ENCODE measurements at regions not wholly inside any gene's neighbourhood (a gene's known extent, or its start where the extent isn't known, plus 50 kb on each side); places are given as distances from the start of the nearest gene placed in this dataset.

DNA sequence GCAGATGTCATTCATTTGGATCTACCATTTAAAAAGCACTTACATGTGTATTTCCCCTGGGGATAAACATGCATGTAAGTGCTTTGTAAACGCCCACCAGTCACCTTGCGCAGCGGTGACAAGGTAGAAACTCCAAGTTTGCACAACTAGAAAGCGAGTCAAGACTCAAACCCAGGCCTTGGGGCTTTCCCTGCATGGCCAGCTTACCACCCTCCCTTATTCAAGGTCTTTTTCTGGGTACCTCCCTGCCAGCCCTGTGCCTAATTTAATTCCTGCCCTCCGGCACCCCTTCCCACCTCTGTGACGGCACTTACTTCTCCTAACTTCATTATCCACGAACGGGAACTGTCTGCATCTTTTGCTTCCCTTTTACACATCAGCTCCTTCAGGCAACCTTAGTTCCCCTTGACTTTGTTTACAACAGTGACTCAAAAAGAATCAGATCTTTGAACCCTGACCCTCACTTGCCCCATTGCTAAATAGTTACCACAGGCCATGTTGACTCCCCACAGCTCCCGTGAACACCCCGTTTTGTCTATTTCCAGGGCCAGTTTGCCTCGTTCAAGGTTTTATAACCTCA, 138.3 kb upstream of the ETS2 start:
- no peaks in the 10 kb centered on the region for H3K4me1 ChIP-seq (ENCODE audit: control insufficient read depth, insufficient read depth, low read length)
- no peaks in the 10 kb centered on the region for H3K36me3 ChIP-seq (ENCODE audit: control insufficient read depth, insufficient read depth, low read length)
- WGBS (ENCODE audit: insufficient coverage, insufficient read length) = no CpG with 5 or more reads among the region's 11 CpGs
- no peaks in the 10 kb centered on the region for H3K27me3 ChIP-seq (ENCODE audit: control insufficient read depth, insufficient read depth, low read length)
- no peak overlapping the region for H3K27ac ChIP-seq (ENCODE audit: low read length)
- H3K4me3 ChIP-seq (ENCODE audit: low read length) = no peak overlapping the region
- no peaks in the 10 kb centered on the region for H3K9me3 ChIP-seq (ENCODE audit: control insufficient read depth, insufficient read depth, low read length)
- DNase-seq (ENCODE audit: low read depth, low spot score) = no peak

DNA sequence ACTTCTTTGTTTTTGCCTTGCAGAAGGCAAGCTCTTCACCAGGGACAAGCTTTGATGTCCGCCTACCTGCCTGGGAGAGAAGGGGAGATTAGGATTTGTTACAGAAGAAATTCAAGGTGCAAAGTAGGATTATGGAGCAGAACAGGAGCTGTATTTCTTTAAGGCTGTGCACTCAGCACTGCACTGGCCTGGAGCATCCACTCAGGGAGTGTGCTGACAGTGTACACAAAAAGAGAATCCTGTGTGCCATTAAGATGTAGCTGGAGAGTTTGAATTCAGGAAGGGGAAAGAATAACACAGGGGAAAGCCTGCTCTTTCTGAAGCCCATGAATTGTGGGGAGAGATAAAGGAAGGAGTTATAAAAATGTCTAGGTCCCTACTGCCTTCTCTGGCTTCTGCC, 137.7 kb upstream of the ETS2 start:
- Histone ChIP-seq H3K27me3 (ENCODE audit: control insufficient read depth, insufficient read depth, low read length) (no peaks in the 10 kb centered on the region), H3K4me3 (ENCODE audit: low read length) (no peak overlapping the region), H3K9me3 (ENCODE audit: control insufficient read depth, insufficient read depth, low read length) (no peaks in the 10 kb centered on the region), H3K27ac (ENCODE audit: low read length) (no peak overlapping the region), H3K4me1 (ENCODE audit: control insufficient read depth, insufficient read depth, low read length) (no peaks in the 10 kb centered on the region), H3K36me3 (ENCODE audit: control insufficient read depth, insufficient read depth, low read length) (no peaks in the 10 kb centered on the region)
- WGBS (ENCODE audit: insufficient coverage, insufficient read length) = no CpG with 5 or more reads among the region's 1 CpG
- no peak for DNase-seq (ENCODE audit: low read depth, low spot score)

DNA sequence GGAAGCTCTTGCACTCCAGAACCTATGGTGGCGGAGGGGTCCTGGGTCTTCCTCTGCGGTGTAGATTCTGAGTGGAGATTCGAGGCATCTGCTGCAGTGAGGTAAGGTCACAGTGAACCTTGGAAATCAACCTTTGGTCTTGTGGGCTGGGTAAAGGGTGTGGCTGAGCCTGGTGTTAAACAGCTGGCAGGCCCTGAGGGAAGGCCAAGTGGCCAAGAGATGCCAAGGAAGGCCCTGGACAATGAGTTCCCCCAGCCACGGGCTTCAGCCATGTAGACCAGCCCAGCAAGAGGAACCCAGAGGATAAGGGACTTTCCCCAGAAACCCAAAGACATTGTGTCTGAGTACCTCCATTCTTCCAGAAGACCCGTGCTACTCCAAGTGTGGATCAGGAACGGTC, 137.2 kb upstream of the ETS2 start:
- no CpG with 5 or more reads among the region's 6 CpGs for WGBS (ENCODE audit: insufficient coverage, insufficient read length)
- no peak for DNase-seq (ENCODE audit: low read depth, low spot score)
- Histone ChIP-seq H3K9me3 (ENCODE audit: control insufficient read depth, insufficient read depth, low read length) (no peaks in the 10 kb centered on the region), H3K27ac (ENCODE audit: low read length) (no peak overlapping the region), H3K4me3 (ENCODE audit: low read length) (no peak overlapping the region), H3K27me3 (ENCODE audit: control insufficient read depth, insufficient read depth, low read length) (no peaks in the 10 kb centered on the region), H3K36me3 (ENCODE audit: control insufficient read depth, insufficient read depth, low read length) (no peaks in the 10 kb centered on the region), H3K4me1 (ENCODE audit: control insufficient read depth, insufficient read depth, low read length) (no peaks in the 10 kb centered on the region)

DNA sequence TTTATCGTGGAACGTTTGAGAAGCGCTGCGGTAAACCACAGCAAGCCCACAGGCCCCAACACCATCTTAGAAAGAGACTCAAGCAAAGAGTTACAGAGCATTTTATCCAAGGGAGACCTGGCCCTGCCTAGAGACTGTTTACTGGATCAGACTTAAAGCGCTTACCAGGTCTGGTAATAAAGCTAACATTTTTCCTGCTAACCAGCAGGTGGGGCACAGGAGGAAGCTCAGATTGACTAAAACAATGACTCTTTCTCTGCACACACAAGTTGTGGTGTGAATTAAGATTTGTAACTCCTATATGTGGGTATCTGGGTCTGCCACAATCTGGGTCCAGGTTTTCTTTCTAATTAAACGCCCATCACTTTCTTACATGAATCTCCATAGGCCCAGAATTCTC, 136.5 kb upstream of the ETS2 start:
- H3K27ac ChIP-seq (ENCODE audit: low read length) = no peak overlapping the region
- H3K4me1 ChIP-seq (ENCODE audit: control insufficient read depth, insufficient read depth, low read length) = no peaks in the 10 kb centered on the region
- DNase-seq (ENCODE audit: low read depth, low spot score) = no peak
- no peak overlapping the region for H3K4me3 ChIP-seq (ENCODE audit: low read length)
- no CpG with 5 or more reads among the region's 6 CpGs for WGBS (ENCODE audit: insufficient coverage, insufficient read length)
- no peaks in the 10 kb centered on the region for H3K9me3 ChIP-seq (ENCODE audit: control insufficient read depth, insufficient read depth, low read length)
- no peaks in the 10 kb centered on the region for H3K36me3 ChIP-seq (ENCODE audit: control insufficient read depth, insufficient read depth, low read length)
- H3K27me3 ChIP-seq (ENCODE audit: control insufficient read depth, insufficient read depth, low read length) = no peaks in the 10 kb centered on the region

DNA sequence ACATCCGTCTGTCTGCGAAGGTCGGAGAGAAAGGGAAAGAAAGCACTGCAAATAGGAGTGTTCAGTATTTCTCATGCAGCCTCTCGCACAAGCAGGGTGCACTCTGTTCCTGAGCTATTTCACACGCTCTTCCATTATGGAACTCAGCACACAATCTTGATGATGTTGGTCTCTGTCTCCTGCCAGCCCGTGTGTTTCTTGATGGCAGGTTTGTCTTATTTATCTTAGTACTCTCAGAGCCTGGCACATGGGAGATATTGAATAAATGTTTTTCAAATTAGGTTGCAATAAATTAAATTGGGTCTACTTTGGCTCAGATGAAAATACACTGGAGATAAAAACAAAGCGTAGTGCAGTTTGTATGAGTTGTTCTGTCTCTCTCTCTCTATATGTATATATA, 134.9 kb upstream of the ETS2 start:
- no peak overlapping the region for H3K4me3 ChIP-seq (ENCODE audit: low read length)
- H3K27ac ChIP-seq (ENCODE audit: low read length) = no peak overlapping the region
- H3K9me3 ChIP-seq (ENCODE audit: control insufficient read depth, insufficient read depth, low read length) = no peaks in the 10 kb centered on the region
- no CpG with 5 or more reads among the region's 7 CpGs for whole genome bisulfite sequencing (ENCODE audit: insufficient coverage, insufficient read length)
- no peaks in the 10 kb centered on the region for H3K27me3 ChIP-seq (ENCODE audit: control insufficient read depth, insufficient read depth, low read length)
- H3K36me3 ChIP-seq (ENCODE audit: control insufficient read depth, insufficient read depth, low read length) = no peaks in the 10 kb centered on the region
- DNase-seq (ENCODE audit: low read depth, low spot score) = no peak
- H3K4me1 ChIP-seq (ENCODE audit: control insufficient read depth, insufficient read depth, low read length) = no peaks in the 10 kb centered on the region

DNA sequence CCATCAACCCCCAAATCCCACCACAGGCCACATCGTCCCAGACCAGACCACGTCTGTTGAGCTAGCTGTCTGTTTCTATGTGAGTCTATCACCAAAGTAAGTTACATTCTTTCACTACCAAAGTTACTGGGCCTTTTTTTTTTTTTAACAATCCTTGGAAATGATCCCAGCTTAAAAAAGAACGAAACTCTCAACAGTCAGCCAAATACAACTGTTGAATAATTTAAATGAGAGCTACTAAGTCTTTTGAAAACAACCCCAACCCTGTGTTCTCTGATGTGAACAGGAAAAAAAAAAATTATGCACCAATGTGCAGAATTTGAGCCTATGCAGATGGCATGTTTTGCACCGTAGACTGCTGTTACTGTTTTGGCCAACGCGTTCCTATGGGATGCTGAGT, 134.0 kb upstream of the ETS2 start:
- no CpG with 5 or more reads among the region's 6 CpGs for WGBS (ENCODE audit: insufficient coverage, insufficient read length)
- no peaks in the 10 kb centered on the region for H3K4me1 ChIP-seq (ENCODE audit: control insufficient read depth, insufficient read depth, low read length)

DNA sequence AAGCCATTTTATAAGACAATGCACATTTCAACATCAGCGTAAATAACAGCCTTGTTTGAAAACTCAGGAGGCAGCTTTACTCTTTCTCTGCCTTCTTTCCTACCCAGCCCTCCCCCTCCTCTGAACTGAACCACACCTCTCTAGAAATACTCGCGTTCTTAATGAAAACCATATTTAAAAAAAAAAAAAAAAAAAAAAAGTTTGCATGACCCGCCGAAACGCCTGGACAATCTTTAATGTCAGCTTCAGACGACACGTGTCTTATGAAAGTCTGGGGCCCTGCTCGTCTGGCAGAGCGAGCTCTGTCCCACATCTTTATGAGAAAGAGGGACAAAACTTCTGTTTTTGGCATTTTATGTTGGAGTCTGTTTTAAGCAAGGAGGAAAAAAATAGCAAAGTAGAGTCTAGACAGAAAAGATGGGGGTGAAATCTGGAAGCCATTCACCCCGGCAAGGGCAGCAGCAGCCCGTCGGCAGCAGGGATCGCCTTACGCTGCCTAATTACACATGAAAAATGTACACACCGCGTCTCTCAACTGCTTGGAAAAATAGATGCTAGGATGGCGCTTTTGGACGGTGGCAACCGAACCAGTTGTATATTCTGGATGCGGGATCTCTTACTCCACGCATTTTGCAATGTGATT, 130.4 kb upstream of the ETS2 start:
- DNase-seq (ENCODE audit: low read depth, low spot score) = no peak
- no peaks in the 10 kb centered on the region for H3K36me3 ChIP-seq (ENCODE audit: control insufficient read depth, insufficient read depth, low read length)
- no peaks in the 10 kb centered on the region for H3K27me3 ChIP-seq (ENCODE audit: control insufficient read depth, insufficient read depth, low read length)
- WGBS (ENCODE audit: insufficient coverage, insufficient read length) = no CpG with 5 or more reads among the region's 22 CpGs
- no peak overlapping the region for H3K4me3 ChIP-seq (ENCODE audit: low read length)
- no peak overlapping the region for H3K27ac ChIP-seq (ENCODE audit: low read length)
- no peaks in the 10 kb centered on the region for H3K4me1 ChIP-seq (ENCODE audit: control insufficient read depth, insufficient read depth, low read length)
- H3K9me3 ChIP-seq (ENCODE audit: control insufficient read depth, insufficient read depth, low read length) = no peaks in the 10 kb centered on the region

More for the DNA sequence above, 134.0 kb upstream of the ETS2 start:
- Histone ChIP-seq H3K27ac (ENCODE audit: low read length) (no peak overlapping the region), H3K9me3 (ENCODE audit: control insufficient read depth, insufficient read depth, low read length) (no peaks in the 10 kb centered on the region), H3K4me3 (ENCODE audit: low read length) (no peak overlapping the region), H3K36me3 (ENCODE audit: control insufficient read depth, insufficient read depth, low read length) (no peaks in the 10 kb centered on the region), H3K27me3 (ENCODE audit: control insufficient read depth, insufficient read depth, low read length) (no peaks in the 10 kb centered on the region)
- DNase-seq (ENCODE audit: low read depth, low spot score) = no peak

DNA sequence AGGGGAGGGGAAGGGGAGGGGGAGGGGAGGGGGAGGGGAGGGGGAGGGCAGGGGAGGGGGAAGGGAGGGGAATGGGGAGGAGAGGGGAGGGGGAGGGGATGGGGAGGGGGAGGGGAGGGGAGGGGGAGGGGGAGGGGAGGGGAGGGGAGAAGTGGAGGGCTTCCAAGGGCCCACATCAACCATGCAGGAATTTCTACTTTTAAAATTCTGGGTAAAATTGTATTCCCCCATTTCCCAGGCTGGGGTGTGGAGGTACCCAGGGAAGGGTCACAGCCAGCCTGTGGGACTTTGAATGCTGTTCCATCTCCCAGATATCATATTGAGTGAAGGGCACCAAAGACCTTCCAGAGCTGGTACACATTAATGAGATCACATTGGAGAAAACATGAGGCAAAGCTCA, 126.9 kb upstream of the ETS2 start:
- Histone ChIP-seq H3K9me3 (ENCODE audit: control insufficient read depth, insufficient read depth, low read length) (no peaks in the 10 kb centered on the region), H3K4me3 (ENCODE audit: low read length) (no peak overlapping the region), H3K36me3 (ENCODE audit: control insufficient read depth, insufficient read depth, low read length) (no peaks in the 10 kb centered on the region), H3K27ac (ENCODE audit: low read length) (no peak overlapping the region), H3K27me3 (ENCODE audit: control insufficient read depth, insufficient read depth, low read length) (no peaks in the 10 kb centered on the region), H3K4me1 (ENCODE audit: control insufficient read depth, insufficient read depth, low read length) (no peaks in the 10 kb centered on the region)
- no peak for DNase-seq (ENCODE audit: low read depth, low spot score)

DNA sequence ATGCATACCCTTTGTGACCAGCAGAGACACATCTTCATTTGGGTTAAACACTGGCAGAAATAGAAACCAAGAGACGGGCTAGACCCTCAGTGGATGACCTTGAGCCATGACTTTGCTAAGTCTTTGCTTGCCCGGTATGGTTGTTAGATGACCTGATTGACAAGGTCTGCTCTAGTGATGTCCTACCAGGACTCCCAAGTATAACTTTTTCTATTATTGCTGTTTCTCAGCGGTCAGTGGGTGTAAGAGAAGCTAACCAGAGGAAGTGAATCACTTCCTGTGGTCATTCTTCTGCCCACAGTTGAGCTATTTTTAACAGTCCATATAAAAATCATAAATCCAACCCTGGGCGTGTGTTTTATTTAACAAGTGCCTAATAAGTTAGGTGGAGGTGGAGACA, 126.2 kb upstream of the ETS2 start:
- no peaks in the 10 kb centered on the region for H3K27me3 ChIP-seq (ENCODE audit: control insufficient read depth, insufficient read depth, low read length)
- no peaks in the 10 kb centered on the region for H3K4me1 ChIP-seq (ENCODE audit: control insufficient read depth, insufficient read depth, low read length)
- no peak overlapping the region for H3K4me3 ChIP-seq (ENCODE audit: low read length)
- no peak overlapping the region for H3K27ac ChIP-seq (ENCODE audit: low read length)
- H3K36me3 ChIP-seq (ENCODE audit: control insufficient read depth, insufficient read depth, low read length) = no peaks in the 10 kb centered on the region
- no CpG with 5 or more reads among the region's 4 CpGs for WGBS (ENCODE audit: insufficient coverage, insufficient read length)
- H3K9me3 ChIP-seq (ENCODE audit: control insufficient read depth, insufficient read depth, low read length) = no peaks in the 10 kb centered on the region
- no peak for DNase-seq (ENCODE audit: low read depth, low spot score)

DNA sequence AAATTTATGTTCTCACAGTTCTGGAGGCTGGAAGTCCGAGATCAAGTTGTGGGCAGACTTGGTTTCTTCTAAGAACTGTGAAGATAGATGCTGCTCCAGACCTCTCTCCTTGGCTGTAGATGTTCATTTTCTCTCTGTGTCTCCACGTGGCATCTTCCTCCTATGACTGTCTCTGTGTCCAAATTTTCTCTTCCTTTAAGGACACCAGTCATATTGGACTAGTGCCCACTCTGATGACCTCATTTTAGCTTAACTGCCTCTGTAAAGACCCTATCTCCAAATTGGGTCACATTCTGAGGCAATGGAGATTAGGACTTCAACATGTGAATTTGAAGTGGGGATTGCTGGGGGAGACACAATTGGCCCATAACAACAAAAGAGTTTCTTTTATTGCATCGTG, 125.3 kb upstream of the ETS2 start:
- no peak overlapping the region for H3K27ac ChIP-seq (ENCODE audit: low read length)
- no peaks in the 10 kb centered on the region for H3K36me3 ChIP-seq (ENCODE audit: control insufficient read depth, insufficient read depth, low read length)
- no peak for DNase-seq (ENCODE audit: low read depth, low spot score)
- H3K9me3 ChIP-seq (ENCODE audit: control insufficient read depth, insufficient read depth, low read length) = no peaks in the 10 kb centered on the region
- no CpG with 5 or more reads among the region's 3 CpGs for WGBS (ENCODE audit: insufficient coverage, insufficient read length)
- no peaks in the 10 kb centered on the region for H3K4me1 ChIP-seq (ENCODE audit: control insufficient read depth, insufficient read depth, low read length)
- H3K27me3 ChIP-seq (ENCODE audit: control insufficient read depth, insufficient read depth, low read length) = no peaks in the 10 kb centered on the region
- no peak overlapping the region for H3K4me3 ChIP-seq (ENCODE audit: low read length)

DNA sequence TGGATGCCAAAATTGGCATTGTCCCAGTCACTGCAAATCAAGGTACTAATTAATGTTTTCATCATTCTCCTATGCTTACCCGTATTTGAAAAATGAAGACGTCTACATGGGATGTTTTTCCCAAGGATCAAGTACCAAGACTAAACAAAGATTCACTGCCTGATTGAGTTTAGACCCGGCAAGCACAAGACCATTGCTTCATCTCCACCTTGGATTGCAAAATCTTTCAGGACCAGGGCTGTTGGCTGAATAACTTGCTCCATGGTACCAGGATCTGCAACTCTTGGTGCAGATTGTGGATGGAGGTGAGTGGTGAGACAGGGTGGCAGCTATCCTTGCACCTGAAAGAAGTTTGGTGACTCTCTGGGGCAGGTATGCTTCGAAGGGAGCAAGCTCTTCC, 122.5 kb upstream of the ETS2 start:
- WGBS (ENCODE audit: insufficient coverage, insufficient read length) = no CpG with 5 or more reads among the region's 4 CpGs
- Histone ChIP-seq H3K27ac (ENCODE audit: low read length) (no peak overlapping the region), H3K9me3 (ENCODE audit: control insufficient read depth, insufficient read depth, low read length) (no peaks in the 10 kb centered on the region), H3K4me1 (ENCODE audit: control insufficient read depth, insufficient read depth, low read length) (no peaks in the 10 kb centered on the region), H3K27me3 (ENCODE audit: control insufficient read depth, insufficient read depth, low read length) (no peaks in the 10 kb centered on the region), H3K4me3 (ENCODE audit: low read length) (no peak overlapping the region), H3K36me3 (ENCODE audit: control insufficient read depth, insufficient read depth, low read length) (no peaks in the 10 kb centered on the region)
- DNase-seq (ENCODE audit: low read depth, low spot score) = no peak
